ENCODE measurements at regions not wholly inside any gene's neighbourhood (a gene's known extent, or its start where the extent isn't known, plus 50 kb on each side); places are given as distances from the start of the nearest gene placed in this dataset.
A peak's percentile ranks its signal among the peaks of the same experiment; 100 is the strongest.

- no peak for TF ChIP-seq CTCF (IDR thresholded peaks at IDR 0.05)
- peak; percentile 53 to 65 for TF ChIP-seq POLR2A (IDR thresholded peaks at IDR 0.05)
- peak in 2 of 4 donors; percentile 2 to 76 for TF ChIP-seq EP300 (IDR thresholded peaks at IDR 0.05)
Observed at GRCh38 chr9:129483415-129484351, 137.2 kb downstream of the C9orf50 start.
